ENCODE measurements at regions not wholly inside any gene's neighbourhood (a gene's known extent, or its start where the extent isn't known, plus 50 kb on each side); places are given as distances from the start of the nearest gene placed in this dataset.
"Not testable (repeated sequence)": the region's sequence is repeated elsewhere in the genome, so short reads cannot be mapped to it uniquely, and the experiment has no call there.

GRCh38 chr12:124091835-124092234 is 118.8 kb downstream of the ZNF664 start:
- TF ChIP-seq CSRNP3 (CRISPR knock-in tag; IDR thresholded peaks at IDR 0.05) (no peak), OSR1 (CRISPR knock-in tag; IDR thresholded peaks at IDR 0.05) (no peak), GLIS3 (CRISPR knock-in tag; IDR thresholded peaks at IDR 0.05) (no peak), ZC3H10 (CRISPR knock-in tag; IDR thresholded peaks at IDR 0.05) (no peak), PPARA (CRISPR knock-in tag; IDR thresholded peaks at IDR 0.05; ENCODE audit: borderline replicate concordance) (no peak), CSDC2 (CRISPR knock-in tag; IDR thresholded peaks at IDR 0.05) (no peak), BACH2 (CRISPR knock-in tag; IDR thresholded peaks at IDR 0.05; ENCODE audit: borderline replicate concordance) (no peak), ZFP3 (CRISPR knock-in tag; IDR thresholded peaks at IDR 0.05) (no peak), PATZ1 (CRISPR knock-in tag; IDR thresholded peaks at IDR 0.05; ENCODE audit: borderline replicate concordance) (no peak), ZNF70 (CRISPR knock-in tag; IDR thresholded peaks at IDR 0.05) (no peak), TSHZ2 (CRISPR knock-in tag; IDR thresholded peaks at IDR 0.05) (no peak), ZNF565 (CRISPR knock-in tag; conservative IDR thresholded peaks at IDR 0.05; ENCODE audit: low read depth) (no peak), ZFP30 (CRISPR knock-in tag; IDR thresholded peaks at IDR 0.05) (no peak), ISL1 (CRISPR knock-in tag; IDR thresholded peaks at IDR 0.05) (no peak), RARB (CRISPR knock-in tag; IDR thresholded peaks at IDR 0.05) (no peak), TOX (CRISPR knock-in tag; IDR thresholded peaks at IDR 0.05; ENCODE audit: borderline replicate concordance) (no peak), ARNTL (CRISPR knock-in tag; IDR thresholded peaks at IDR 0.05; ENCODE audit: borderline replicate concordance, low read depth) (no peak), TCF4 (CRISPR knock-in tag; IDR thresholded peaks at IDR 0.05; ENCODE audit: borderline replicate concordance) (no peak), SNAI2 (CRISPR knock-in tag; IDR thresholded peaks at IDR 0.05) (no peak), POU6F1 (CRISPR knock-in tag; IDR thresholded peaks at IDR 0.05; ENCODE audit: borderline replicate concordance, low read depth) (no peak)
- no peak for ATAC-seq

- not testable (repeated sequence) for ATAC-seq
Measured at GRCh38 chr12:124092532-124092931, 119.5 kb downstream of the ZNF664 start.

GRCh38 chr12:124093297-124093696 is 120.3 kb downstream of the ZNF664 start:
- ATAC-seq, result no peak
- TF ChIP-seq ISL1 (CRISPR knock-in tag; IDR thresholded peaks at IDR 0.05) (no peak), TOX (CRISPR knock-in tag; IDR thresholded peaks at IDR 0.05; ENCODE audit: borderline replicate concordance) (no peak), BACH2 (CRISPR knock-in tag; IDR thresholded peaks at IDR 0.05; ENCODE audit: borderline replicate concordance) (no peak), ZFP30 (CRISPR knock-in tag; IDR thresholded peaks at IDR 0.05) (no peak), TCF4 (CRISPR knock-in tag; IDR thresholded peaks at IDR 0.05; ENCODE audit: borderline replicate concordance) (no peak), GLIS3 (CRISPR knock-in tag; IDR thresholded peaks at IDR 0.05) (no peak), PPARA (CRISPR knock-in tag; IDR thresholded peaks at IDR 0.05; ENCODE audit: borderline replicate concordance) (no peak), OSR1 (CRISPR knock-in tag; IDR thresholded peaks at IDR 0.05) (no peak), ZC3H10 (CRISPR knock-in tag; IDR thresholded peaks at IDR 0.05) (no peak), TSHZ2 (CRISPR knock-in tag; IDR thresholded peaks at IDR 0.05) (no peak), PATZ1 (CRISPR knock-in tag; IDR thresholded peaks at IDR 0.05; ENCODE audit: borderline replicate concordance) (no peak), ZFP3 (CRISPR knock-in tag; IDR thresholded peaks at IDR 0.05) (no peak), ARNTL (CRISPR knock-in tag; IDR thresholded peaks at IDR 0.05; ENCODE audit: borderline replicate concordance, low read depth) (no peak), RARB (CRISPR knock-in tag; IDR thresholded peaks at IDR 0.05) (no peak), ZNF70 (CRISPR knock-in tag; IDR thresholded peaks at IDR 0.05) (no peak), POU6F1 (CRISPR knock-in tag; IDR thresholded peaks at IDR 0.05; ENCODE audit: borderline replicate concordance, low read depth) (no peak)

Measured in SK-N-SH treated with all-trans-retinoic acid at 6 μM for 48 hours (cell line).